WTC11 (cell line): ENCODE measurements at regions not wholly inside any gene's neighbourhood (a gene's known extent, or its start where the extent isn't known, plus 50 kb on each side); places are given as distances from the start of the nearest gene placed in this dataset.

ENCODE experiments used
- ATAC-seq: fragments of 200-7000 bp; cut with Tn5 transposase; 2 replicates; pipeline ENCODE4 v1.10.0; 2021; ENCODE audit warnings: mild to moderate bottlenecking, moderate library complexity
- CTCF ChIA-PET: fragments of 300-600 bp; sonication (Branson Sonifier 250); formaldehyde crosslinking; loops from one replicate; lab custom pipeline; 2021; ENCODE audit warnings: antibody characterized with exemption; lab: Charles Lee
- POLR2A ChIA-PET: fragments of 350-600 bp; sonication (Branson Sonifier 250); formaldehyde crosslinking; loops from one replicate; lab custom pipeline; 2021; ENCODE audit warnings: antibody characterized with exemption; lab: Charles Lee
- DNase-seq: peaks from one replicate; pipeline ENCODE4 v3.0.0; 2021; ENCODE audit warnings: low spot score
- H3K27ac Mint-ChIP-seq: 2 replicates; pipeline ENCODE4 v1.8.0; 2021; ENCODE audit warnings: mixed read lengths
- H3K27me3 Mint-ChIP-seq: 2 replicates; pipeline ENCODE4 v1.8.0; 2021; ENCODE audit warnings: low read depth, mild to moderate bottlenecking, moderate library complexity, mixed read lengths
- H3K36me3 Mint-ChIP-seq: 2 replicates; pipeline ENCODE4 v1.8.0; 2021; ENCODE audit warnings: mixed read lengths
- H3K4me1 Mint-ChIP-seq: 2 replicates; pipeline ENCODE4 v1.8.0; 2022; ENCODE audit warnings: mixed read lengths
- H3K4me3 Mint-ChIP-seq: 2 replicates; pipeline ENCODE4 v1.8.0; 2021; ENCODE audit warnings: mild to moderate bottlenecking, moderate library complexity, mixed read lengths
- H3K9me3 Mint-ChIP-seq: 2 replicates; pipeline ENCODE4 v1.8.0; 2021; ENCODE audit warnings: mixed read lengths
- ATF3 ChIP-seq: sonication (generic); formaldehyde crosslinking; conservative IDR thresholded peaks from 2 replicates; pipeline ENCODE4 v1.8.1; 2022; ENCODE audit warnings: mild to moderate bottlenecking, missing genetic modification reagents
- E2F4 ChIP-seq: sonication (generic); formaldehyde crosslinking; IDR thresholded peaks from 2 replicates; pipeline ENCODE4 v1.8.1; 2022; ENCODE audit warnings: low read depth, mild to moderate bottlenecking, moderate library complexity, missing genetic modification reagents, borderline replicate concordance
- ELF4 ChIP-seq: sonication (generic); formaldehyde crosslinking; IDR thresholded peaks from 2 replicates; pipeline ENCODE4 v1.8.1; 2022; ENCODE audit warnings: low read depth, mild to moderate bottlenecking, moderate library complexity, missing genetic modification reagents
- ETV6 ChIP-seq: sonication (generic); formaldehyde crosslinking; IDR thresholded peaks from 2 replicates; pipeline ENCODE4 v1.8.1; 2022; ENCODE audit warnings: mild to moderate bottlenecking, missing genetic modification reagents
- NFE2L1 ChIP-seq: sonication (generic); formaldehyde crosslinking; IDR thresholded peaks from 2 replicates; pipeline ENCODE4 v1.8.1; 2023; ENCODE audit warnings: missing genetic modification reagents
- NR1H2 ChIP-seq: sonication (generic); formaldehyde crosslinking; IDR thresholded peaks from 2 replicates; pipeline ENCODE4 v1.9.0; 2021; ENCODE audit warnings: mild to moderate bottlenecking, moderate library complexity, missing genetic modification reagents
- RORB ChIP-seq: fragments of 250-450 bp; sonication (Bioruptor Pico); IDR thresholded peaks from 2 replicates; pipeline ENCODE4 v1.9.0; 2021; ENCODE audit warnings: mild to moderate bottlenecking
- TEAD1 ChIP-seq: sonication (generic); formaldehyde crosslinking; IDR thresholded peaks from 2 replicates; pipeline ENCODE4 v1.8.0; 2022; ENCODE audit warnings: mild to moderate bottlenecking, missing genetic modification reagents
- TEAD4 ChIP-seq: sonication (generic); formaldehyde crosslinking; IDR thresholded peaks from 2 replicates; pipeline ENCODE4 v1.8.0; 2022; ENCODE audit warnings: mild to moderate bottlenecking, missing genetic modification reagents
- ZNF138 ChIP-seq: sonication (generic); formaldehyde crosslinking; conservative IDR thresholded peaks from 2 replicates; pipeline ENCODE4 v1.8.1; 2022; ENCODE audit warnings: mild to moderate bottlenecking, moderate library complexity, missing genetic modification reagents
- ZNF232 ChIP-seq: sonication (generic); formaldehyde crosslinking; IDR thresholded peaks from 2 replicates; pipeline ENCODE4 v1.8.0; 2022; ENCODE audit warnings: mild to moderate bottlenecking, missing genetic modification reagents
- TF ChIP-seq, protein P1 (sequence below): sonication (generic); formaldehyde crosslinking; conservative IDR thresholded peaks from 2 replicates; pipeline ENCODE4 v1.8.1; 2023; ENCODE audit warnings: mild to moderate bottlenecking, low read depth, missing genetic modification reagents, moderate library complexity
- TF ChIP-seq, protein P2 (sequence below): fragments of 250-450 bp; sonication (Bioruptor Pico); conservative IDR thresholded peaks from 2 replicates; pipeline ENCODE4 v1.9.0; 2021; ENCODE audit warnings: mild to moderate bottlenecking
- TF ChIP-seq, protein P3 (sequence below): sonication (generic); formaldehyde crosslinking; IDR thresholded peaks from 2 replicates; pipeline ENCODE4 v1.8.1; 2023; ENCODE audit warnings: mild to moderate bottlenecking, missing genetic modification reagents, borderline replicate concordance
- TF ChIP-seq, protein P4 (sequence below): fragments of 250-450 bp; sonication (Bioruptor Pico); IDR thresholded peaks from 2 replicates; pipeline ENCODE4 v1.9.0; 2021; ENCODE audit warnings: moderate library complexity, mild to moderate bottlenecking, inconsistent platforms, borderline replicate concordance
- TF ChIP-seq, protein P5 (sequence below): sonication (generic); formaldehyde crosslinking; IDR thresholded peaks from 2 replicates; pipeline ENCODE4 v1.8.0; 2022; ENCODE audit warnings: mild to moderate bottlenecking, missing genetic modification reagents
- TF ChIP-seq, protein P6 (sequence below): fragments of 250-450 bp; sonication (Bioruptor Pico); IDR thresholded peaks from 2 replicates; pipeline ENCODE4 v1.9.0; 2021; ENCODE audit warnings: mild to moderate bottlenecking, borderline replicate concordance
- TF ChIP-seq, protein P7 (sequence below): sonication (generic); formaldehyde crosslinking; IDR thresholded peaks from 2 replicates; pipeline ENCODE4 v1.8.1; 2023; ENCODE audit warnings: mild to moderate bottlenecking, missing genetic modification reagents, moderate library complexity

GRCh38 chr5:28603869-28604268 is 1565.5 kb upstream of the CDH9 start (continued):
- TF ChIP-seq NR1H2 (CRISPR knock-in tag) (no peak), ZNF138 (CRISPR knock-in tag) (no peak)
- TF ChIP-seq, protein P1, sequence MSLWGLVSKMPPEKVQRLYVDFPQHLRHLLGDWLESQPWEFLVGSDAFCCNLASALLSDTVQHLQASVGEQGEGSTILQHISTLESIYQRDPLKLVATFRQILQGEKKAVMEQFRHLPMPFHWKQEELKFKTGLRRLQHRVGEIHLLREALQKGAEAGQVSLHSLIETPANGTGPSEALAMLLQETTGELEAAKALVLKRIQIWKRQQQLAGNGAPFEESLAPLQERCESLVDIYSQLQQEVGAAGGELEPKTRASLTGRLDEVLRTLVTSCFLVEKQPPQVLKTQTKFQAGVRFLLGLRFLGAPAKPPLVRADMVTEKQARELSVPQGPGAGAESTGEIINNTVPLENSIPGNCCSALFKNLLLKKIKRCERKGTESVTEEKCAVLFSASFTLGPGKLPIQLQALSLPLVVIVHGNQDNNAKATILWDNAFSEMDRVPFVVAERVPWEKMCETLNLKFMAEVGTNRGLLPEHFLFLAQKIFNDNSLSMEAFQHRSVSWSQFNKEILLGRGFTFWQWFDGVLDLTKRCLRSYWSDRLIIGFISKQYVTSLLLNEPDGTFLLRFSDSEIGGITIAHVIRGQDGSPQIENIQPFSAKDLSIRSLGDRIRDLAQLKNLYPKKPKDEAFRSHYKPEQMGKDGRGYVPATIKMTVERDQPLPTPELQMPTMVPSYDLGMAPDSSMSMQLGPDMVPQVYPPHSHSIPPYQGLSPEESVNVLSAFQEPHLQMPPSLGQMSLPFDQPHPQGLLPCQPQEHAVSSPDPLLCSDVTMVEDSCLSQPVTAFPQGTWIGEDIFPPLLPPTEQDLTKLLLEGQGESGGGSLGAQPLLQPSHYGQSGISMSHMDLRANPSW (CRISPR knock-in tag) = no peak
- TF ChIP-seq, protein P2, sequence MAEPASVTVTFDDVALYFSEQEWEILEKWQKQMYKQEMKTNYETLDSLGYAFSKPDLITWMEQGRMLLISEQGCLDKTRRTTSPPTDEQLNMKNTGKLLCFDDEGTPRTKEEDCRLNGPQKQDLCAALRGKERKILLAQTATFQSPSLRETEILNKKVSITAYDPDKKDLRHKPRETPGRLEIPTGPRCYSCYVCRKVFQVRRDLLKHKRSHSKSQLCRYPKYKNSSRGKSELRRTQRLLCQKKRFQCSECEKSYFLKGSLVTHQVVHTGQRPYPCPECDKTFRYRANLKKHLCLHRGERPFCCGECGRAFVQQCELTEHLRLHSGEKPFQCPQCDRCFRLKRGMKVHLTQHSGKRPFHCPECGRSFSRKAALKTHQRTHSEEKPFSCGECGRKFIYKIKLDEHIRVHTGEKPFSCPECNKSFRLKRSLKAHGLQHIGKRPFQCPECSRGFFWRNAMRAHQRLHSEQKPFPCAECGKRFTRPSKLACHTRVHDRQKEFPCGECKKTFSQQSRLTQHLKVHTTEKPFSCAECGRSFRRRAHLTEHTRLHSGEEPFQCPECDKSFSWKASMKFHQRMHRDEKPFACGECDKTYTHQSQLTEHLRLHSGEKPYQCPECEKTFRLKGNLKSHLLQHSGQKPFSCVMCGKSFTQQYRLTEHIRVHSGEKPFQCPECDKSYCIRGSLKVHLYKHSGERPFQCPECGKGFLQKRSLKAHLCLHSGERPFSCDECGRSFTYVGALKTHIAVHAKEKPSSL = no peak

DNA sequence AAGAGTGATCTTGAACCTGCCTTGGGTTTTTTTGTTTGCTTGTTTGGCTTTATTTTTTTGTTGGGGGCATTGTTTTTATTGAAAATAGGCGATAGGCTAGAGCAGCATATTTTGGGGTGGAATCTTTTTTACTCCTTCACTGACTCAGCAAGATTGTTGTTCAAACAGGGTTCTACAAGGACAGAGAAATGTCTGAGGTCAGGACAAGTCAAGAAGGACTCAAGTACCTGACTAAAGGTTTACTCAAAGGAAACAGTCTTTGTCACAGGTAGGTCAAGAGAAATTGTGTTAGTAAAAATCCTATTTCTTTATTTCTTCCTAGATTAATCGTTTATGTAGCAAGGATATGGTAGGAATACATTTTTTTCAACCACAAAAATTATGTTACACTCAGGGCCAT is 1564.0 kb upstream of the CDH9 start:
- ATAC-seq (no peak), DNase-seq (no peak)
- CTCF ChIA-PET = no interaction called here
- no peaks in the 10 kb centered on the region for H3K27me3 Mint-ChIP-seq
- peaks cover 12% of the 10 kb centered on the region for H3K36me3 Mint-ChIP-seq
- POLR2A ChIA-PET = no interaction called here
- no peak overlapping the region for H3K27ac Mint-ChIP-seq
- H3K4me3 Mint-ChIP-seq = no peak overlapping the region
- no peaks in the 10 kb centered on the region for H3K4me1 Mint-ChIP-seq
- peaks cover 23% of the 10 kb centered on the region for H3K9me3 Mint-ChIP-seq
- TF ChIP-seq RORB = no peak
- no peak for TF ChIP-seq ETV6 (CRISPR knock-in tag)
- TF ChIP-seq TEAD1 (CRISPR knock-in tag) = no peak
- TF ChIP-seq ZNF232 (CRISPR knock-in tag) = no peak
- no peak for TF ChIP-seq E2F4 (CRISPR knock-in tag)
- TF ChIP-seq NFE2L1 = no peak
- TF ChIP-seq, protein P3, sequence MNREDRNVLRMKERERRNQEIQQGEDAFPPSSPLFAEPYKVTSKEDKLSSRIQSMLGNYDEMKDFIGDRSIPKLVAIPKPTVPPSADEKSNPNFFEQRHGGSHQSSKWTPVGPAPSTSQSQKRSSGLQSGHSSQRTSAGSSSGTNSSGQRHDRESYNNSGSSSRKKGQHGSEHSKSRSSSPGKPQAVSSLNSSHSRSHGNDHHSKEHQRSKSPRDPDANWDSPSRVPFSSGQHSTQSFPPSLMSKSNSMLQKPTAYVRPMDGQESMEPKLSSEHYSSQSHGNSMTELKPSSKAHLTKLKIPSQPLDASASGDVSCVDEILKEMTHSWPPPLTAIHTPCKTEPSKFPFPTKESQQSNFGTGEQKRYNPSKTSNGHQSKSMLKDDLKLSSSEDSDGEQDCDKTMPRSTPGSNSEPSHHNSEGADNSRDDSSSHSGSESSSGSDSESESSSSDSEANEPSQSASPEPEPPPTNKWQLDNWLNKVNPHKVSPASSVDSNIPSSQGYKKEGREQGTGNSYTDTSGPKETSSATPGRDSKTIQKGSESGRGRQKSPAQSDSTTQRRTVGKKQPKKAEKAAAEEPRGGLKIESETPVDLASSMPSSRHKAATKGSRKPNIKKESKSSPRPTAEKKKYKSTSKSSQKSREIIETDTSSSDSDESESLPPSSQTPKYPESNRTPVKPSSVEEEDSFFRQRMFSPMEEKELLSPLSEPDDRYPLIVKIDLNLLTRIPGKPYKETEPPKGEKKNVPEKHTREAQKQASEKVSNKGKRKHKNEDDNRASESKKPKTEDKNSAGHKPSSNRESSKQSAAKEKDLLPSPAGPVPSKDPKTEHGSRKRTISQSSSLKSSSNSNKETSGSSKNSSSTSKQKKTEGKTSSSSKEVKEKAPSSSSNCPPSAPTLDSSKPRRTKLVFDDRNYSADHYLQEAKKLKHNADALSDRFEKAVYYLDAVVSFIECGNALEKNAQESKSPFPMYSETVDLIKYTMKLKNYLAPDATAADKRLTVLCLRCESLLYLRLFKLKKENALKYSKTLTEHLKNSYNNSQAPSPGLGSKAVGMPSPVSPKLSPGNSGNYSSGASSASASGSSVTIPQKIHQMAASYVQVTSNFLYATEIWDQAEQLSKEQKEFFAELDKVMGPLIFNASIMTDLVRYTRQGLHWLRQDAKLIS (CRISPR knock-in tag) = no peak
- TF ChIP-seq, protein P4, sequence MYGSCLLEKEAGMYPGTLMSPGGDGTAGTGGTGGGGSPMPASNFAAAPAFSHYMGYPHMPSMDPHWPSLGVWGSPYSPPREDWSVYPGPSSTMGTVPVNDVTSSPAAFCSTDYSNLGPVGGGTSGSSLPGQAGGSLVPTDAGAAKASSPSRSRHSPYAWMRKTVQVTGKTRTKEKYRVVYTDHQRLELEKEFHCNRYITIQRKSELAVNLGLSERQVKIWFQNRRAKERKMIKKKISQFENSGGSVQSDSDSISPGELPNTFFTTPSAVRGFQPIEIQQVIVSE = no peak
- TF ChIP-seq ATF3 = no peak
- TF ChIP-seq, protein P5, sequence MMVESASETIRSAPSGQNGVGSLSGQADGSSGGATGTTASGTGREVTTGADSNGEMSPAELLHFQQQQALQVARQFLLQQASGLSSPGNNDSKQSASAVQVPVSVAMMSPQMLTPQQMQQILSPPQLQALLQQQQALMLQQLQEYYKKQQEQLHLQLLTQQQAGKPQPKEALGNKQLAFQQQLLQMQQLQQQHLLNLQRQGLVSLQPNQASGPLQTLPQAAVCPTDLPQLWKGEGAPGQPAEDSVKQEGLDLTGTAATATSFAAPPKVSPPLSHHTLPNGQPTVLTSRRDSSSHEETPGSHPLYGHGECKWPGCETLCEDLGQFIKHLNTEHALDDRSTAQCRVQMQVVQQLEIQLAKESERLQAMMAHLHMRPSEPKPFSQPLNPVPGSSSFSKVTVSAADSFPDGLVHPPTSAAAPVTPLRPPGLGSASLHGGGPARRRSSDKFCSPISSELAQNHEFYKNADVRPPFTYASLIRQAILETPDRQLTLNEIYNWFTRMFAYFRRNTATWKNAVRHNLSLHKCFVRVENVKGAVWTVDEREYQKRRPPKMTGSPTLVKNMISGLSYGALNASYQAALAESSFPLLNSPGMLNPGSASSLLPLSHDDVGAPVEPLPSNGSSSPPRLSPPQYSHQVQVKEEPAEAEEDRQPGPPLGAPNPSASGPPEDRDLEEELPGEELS (CRISPR knock-in tag) = no peak
- TF ChIP-seq, protein P6, sequence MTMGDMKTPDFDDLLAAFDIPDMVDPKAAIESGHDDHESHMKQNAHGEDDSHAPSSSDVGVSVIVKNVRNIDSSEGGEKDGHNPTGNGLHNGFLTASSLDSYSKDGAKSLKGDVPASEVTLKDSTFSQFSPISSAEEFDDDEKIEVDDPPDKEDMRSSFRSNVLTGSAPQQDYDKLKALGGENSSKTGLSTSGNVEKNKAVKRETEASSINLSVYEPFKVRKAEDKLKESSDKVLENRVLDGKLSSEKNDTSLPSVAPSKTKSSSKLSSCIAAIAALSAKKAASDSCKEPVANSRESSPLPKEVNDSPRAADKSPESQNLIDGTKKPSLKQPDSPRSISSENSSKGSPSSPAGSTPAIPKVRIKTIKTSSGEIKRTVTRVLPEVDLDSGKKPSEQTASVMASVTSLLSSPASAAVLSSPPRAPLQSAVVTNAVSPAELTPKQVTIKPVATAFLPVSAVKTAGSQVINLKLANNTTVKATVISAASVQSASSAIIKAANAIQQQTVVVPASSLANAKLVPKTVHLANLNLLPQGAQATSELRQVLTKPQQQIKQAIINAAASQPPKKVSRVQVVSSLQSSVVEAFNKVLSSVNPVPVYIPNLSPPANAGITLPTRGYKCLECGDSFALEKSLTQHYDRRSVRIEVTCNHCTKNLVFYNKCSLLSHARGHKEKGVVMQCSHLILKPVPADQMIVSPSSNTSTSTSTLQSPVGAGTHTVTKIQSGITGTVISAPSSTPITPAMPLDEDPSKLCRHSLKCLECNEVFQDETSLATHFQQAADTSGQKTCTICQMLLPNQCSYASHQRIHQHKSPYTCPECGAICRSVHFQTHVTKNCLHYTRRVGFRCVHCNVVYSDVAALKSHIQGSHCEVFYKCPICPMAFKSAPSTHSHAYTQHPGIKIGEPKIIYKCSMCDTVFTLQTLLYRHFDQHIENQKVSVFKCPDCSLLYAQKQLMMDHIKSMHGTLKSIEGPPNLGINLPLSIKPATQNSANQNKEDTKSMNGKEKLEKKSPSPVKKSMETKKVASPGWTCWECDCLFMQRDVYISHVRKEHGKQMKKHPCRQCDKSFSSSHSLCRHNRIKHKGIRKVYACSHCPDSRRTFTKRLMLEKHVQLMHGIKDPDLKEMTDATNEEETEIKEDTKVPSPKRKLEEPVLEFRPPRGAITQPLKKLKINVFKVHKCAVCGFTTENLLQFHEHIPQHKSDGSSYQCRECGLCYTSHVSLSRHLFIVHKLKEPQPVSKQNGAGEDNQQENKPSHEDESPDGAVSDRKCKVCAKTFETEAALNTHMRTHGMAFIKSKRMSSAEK (CRISPR knock-in tag) = no peak
- TF ChIP-seq, protein P7, sequence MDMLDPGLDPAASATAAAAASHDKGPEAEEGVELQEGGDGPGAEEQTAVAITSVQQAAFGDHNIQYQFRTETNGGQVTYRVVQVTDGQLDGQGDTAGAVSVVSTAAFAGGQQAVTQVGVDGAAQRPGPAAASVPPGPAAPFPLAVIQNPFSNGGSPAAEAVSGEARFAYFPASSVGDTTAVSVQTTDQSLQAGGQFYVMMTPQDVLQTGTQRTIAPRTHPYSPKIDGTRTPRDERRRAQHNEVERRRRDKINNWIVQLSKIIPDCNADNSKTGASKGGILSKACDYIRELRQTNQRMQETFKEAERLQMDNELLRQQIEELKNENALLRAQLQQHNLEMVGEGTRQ (CRISPR knock-in tag) = no peak
- no peak for TF ChIP-seq ELF4
- TF ChIP-seq TEAD4 (CRISPR knock-in tag) = no peak
